ENCODE measurements at regions not wholly inside any gene's neighbourhood (a gene's known extent, or its start where the extent isn't known, plus 50 kb on each side); places are given as distances from the start of the nearest gene placed in this dataset.

DNA sequence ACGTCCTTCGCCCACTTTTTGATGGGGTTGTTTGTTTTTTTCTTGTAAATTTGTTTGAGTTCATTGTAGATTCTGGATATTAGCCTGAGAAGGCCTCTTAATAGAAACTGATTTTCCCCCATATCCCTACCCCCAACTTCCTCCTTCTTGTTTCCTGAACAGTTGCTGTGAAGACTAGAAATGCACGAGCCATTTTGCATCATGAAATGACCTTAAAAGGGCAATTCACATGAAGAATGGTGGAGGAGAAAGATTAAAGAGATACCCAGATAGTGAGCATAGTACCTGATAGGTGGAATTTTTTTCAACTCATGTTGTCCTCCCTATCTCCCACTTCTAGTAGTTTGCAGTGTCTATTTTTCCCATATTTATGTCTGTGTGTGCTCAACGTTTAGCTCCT, 55.2 kb upstream of the KCNH8 start:
- no peak for DNase-seq

DNA sequence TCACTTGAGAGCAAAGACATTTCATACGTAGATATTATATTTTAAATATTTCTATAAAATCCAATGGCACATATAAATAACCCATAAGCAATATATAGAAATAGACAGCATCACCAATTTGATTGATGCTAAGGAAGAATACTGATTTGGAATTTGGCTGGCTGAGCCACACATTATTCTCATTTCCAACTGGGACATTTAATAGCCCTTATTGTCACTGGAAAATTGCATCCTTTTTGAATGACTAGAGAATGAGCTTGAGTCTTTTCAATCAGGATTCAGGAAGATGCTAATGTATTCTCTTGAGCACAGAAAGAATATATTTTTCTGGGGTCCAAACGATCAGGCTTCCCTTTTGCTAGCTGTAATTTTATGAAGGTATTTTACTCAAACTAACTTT, 70.9 kb upstream of the KCNH8 start:
- DNase-seq, result no peak

DNA sequence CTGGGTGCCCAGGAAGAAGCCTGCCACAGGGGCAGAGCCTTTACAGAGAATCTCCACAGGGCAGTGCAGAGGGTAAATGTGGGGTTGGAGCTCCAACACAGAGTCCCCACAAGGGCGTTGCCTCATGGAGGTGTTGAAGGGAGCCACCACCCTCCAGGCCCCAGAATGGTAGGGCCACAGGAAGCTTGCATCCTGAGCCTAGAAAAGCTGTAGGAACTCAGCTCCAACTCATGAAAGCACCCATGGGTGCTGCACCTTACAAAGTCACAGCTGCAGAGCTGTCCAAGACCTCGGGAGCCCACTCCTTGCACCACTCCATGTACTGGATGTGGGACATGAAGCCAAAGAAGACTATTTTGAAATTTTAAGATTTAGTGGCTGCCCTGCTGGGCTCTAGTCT, 73.3 kb upstream of the KCNH8 start:
- no peak for DNase-seq

DNA sequence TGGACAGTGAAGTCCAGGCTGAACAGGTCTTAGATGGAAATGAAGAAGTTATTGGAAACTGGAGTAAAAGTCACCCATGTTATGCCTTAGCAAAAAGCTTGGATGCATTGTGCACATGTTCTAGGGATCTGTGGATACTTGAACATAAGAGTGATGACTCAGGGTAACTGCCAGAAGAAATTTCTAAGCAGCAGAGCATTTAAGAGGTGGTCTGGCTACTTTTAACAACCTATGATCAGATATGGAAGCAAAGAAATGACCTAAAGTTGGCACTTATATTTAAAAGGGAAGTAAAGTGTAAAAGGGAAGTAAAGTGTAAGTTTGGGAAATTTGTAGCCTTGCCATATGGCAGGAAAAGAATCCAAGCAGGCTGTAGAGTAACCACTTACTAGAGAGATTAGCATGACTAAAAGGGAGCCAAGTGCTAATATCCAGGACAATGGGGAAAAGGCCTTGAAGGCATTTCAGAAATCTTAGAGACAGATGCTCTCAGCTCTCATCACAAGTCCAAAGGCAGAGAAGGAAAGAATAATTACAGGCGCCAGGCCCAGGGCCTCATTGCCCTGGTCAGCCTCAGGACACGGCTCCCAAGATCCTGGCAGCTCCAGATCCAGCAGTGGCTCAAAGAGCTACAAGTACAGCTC, 73.9 kb upstream of the KCNH8 start:
- DNase-seq, result no peak

DNA sequence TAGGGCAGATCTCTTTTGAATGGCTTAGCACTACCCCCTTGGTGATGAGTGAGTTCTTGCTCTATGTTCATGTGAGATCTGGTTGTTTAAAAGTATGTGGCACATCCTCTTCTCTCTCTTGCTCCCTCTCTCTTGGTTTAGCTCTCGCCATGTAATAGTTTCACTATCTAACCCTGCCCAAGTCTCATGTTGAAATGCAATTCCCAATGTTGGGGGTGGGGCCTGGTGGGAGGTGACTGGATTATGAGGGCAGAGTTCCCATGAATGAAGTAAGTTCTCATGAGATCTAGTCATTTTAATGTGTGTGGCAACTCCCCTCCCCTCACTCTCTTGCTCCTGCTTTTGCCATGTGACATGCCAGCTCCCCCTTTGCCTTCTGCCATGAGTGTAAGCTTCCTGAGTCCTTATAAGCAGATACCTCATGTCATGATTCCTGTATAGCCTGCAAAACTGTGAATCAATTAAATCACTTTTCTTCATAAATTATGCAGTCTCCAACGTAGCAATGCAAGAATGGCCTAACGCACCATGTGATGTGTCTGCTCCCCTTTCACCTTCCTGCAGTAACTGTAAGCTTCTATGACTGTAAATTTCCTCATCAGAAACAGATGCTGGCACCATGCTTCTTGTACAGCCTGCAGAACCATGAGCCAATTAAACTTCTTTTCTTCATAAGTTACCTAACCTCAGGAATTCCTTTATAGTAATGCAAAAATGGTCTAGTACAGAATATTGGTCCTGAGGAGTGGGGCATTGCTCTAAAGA, 74.8 kb upstream of the KCNH8 start:
- no peak for DNase-seq

DNA sequence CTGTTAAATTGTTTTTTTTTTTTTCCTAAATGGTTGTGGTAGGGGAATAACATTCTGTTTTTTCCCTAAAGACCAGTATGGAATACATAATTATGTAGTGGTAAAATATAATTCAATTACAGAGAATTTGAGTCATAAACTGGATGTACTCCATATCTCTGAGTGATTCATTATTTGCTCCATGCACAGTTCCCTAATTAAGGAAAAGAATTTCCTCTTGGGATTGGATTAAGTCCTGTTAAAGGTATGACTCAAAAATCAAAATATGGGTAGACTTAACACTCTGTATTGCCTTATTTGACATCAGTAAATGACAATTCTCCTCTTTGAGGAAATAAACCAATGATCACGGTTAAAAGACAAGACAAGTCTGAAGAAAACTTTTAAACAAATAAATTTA, 78.0 kb upstream of the KCNH8 start:
- no peak for DNase-seq

GRCh38 chr3:19065027-19065426, 83.3 kb upstream of the KCNH8 start:
- DNase-seq, result no peak

DNA sequence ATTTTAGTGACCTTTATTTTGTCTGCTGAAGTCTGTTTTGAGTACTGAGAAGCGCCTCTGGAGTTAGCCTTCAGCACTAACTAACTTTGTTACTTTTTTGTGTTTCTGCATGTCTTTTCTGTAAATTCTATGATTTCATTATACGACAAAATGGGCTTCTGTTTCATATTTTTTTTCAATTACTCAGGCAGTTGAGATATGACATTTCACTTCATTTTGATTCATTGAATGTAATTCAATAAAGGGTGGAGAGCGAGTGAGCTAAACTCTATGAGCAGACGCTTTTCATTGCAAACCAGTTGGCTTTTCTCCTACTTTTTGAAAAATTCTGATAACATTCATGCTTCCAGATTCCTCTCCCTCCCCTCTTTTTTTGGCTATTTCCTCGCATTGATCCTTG, 84.4 kb upstream of the KCNH8 start:
- DNase-seq, result no peak

DNA sequence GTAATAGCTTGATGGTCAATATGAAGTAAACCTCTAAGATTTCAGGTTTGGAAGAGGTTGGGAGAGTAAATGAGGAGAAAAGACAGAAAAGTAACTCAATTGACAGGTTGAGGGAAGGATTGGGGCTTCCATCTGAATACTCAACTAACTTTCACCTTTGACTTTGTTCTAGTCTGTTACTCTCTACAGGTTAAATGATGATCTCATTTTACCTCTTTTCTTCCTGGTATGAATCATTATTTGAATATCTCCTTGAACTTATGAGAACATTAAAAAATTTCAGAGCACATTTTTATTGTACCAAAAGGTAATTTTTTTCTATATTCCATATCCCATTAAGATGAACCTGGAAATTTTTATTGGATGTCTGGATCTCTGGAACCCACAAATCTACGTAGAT, 87.9 kb upstream of the KCNH8 start:
- DNase-seq, result no peak

- no peak for DNase-seq
Observed at GRCh38 chr3:19052874-19053273, 95.4 kb upstream of the KCNH8 start.

DNA sequence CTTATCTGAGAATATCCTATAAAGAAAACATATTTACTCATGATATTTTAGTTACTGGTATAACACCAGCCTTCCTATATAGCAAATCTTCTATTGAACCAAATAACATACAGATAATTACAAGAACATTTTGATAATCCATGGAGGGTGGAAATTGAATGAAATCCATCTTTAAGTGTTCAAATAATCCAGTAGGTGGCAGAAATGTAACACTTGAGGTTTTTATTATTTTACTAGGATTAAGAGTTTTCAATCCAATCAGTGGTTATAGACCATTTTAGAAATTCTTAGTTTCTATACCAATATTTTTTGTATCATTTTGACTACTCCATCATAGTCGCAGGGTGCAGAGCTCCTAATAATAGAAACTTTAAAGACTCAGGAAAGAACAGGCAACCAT, 101.9 kb upstream of the KCNH8 start:
- no peak for DNase-seq

GRCh38 chr3:19030522-19030839, 117.8 kb upstream of the KCNH8 start:
- no peak for DNase-seq

DNA sequence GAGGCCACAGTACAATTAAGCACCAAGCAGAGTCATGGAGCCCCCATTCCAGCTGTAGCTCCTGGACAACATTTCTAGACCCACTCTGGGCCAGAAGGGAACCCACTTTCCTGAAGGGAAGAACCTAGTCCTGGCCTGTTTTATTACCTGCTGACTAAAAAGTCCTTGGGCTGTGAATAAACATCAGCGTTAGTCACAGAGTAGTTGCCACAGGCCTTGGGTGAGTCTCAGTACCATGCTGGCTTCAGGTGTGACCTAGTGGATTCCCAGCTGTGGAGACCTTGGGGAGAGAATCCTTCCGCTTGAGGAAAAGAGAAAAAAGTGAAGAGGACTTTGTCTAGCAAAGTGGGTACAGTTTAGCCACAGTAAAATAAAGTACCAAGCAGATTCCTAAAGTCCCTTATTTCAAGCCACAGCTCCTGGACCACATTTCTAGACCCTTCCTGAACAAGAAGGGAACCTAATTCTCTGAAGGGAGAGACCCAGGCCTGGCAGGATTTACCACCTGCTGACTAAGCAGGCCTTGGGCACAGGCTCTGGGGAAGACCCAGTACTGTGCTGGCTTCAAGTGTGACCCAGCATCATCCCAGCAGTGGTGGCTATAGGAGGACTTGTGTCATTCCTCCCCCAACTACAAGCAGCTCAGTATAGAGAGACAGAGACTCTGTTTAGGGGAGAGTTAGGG, 118.3 kb upstream of the KCNH8 start:
- no peak for DNase-seq

- no peak for DNase-seq
Observed at GRCh38 chr3:19025441-19025840, 122.9 kb upstream of the KCNH8 start.

- no peak for DNase-seq
Observed at GRCh38 chr3:19022546-19022945, 125.8 kb upstream of the KCNH8 start.

- no peak for DNase-seq
Observed at GRCh38 chr3:19016851-19017250, 131.5 kb upstream of the KCNH8 start.

GRCh38 chr3:19013879-19014278, 134.4 kb upstream of the KCNH8 start:
- no peak for DNase-seq

DNA sequence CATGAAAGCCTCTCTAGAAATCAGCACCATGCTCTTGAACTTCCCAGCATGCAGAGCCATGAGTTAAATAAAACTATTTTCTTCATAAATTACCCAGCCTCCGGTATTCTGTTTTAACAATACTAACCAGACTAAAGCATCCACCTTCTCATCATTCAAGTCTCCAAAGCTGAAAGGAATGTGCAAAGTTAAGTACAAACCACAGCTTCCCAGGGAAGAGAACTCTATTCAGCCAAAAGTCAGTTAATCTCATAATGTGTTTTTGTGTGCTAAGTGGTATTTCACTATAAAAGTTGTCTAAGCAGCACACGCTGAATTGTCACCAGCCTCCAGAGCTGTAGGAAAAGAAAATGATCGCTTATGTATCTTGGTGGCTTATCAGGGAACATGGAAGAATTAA, 135.5 kb upstream of the KCNH8 start:
- DNase-seq, result no peak

- DNase-seq, result no peak
Observed at GRCh38 chr3:19002606-19003005, 145.7 kb upstream of the KCNH8 start.

- DNase-seq, result no peak
Observed at GRCh38 chr3:18998069-18998468, 150.2 kb upstream of the KCNH8 start.

- DNase-seq, result no peak
Observed at GRCh38 chr3:18992709-18993108, 155.6 kb upstream of the KCNH8 start.

DNA sequence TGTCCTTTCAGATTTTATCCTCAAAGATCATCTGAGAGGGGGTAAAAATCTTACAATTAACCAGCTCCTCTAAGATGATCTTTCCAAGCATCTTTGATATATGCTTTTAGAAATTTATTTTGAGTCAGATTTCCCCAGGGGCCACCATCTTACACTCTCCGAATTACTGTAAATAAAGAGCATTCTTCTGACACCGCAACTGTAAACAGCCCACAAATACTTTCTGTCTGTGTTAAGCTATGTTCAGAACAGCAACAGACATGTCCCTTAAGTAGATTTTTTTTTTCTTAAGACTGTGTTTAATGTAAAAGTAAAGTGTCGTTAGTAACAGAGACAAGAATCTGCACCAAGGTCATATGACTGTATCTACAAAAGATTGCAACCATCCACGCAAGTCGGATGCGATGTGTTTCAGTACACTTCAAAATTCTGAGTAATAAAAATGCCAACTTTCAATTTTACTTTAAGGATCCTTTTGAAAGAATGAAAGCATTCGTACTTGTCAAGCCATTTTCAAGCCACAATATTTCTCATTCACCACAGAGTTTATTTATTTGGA, 159.0 kb upstream of the KCNH8 start:
- no peak for DNase-seq

GRCh38 chr3:18988614-18989229, 159.6 kb upstream of the KCNH8 start:
- DNase-seq, result peak; percentile 7 to 23
